ENCODE measurements at regions not wholly inside any gene's neighbourhood (a gene's known extent, or its start where the extent isn't known, plus 50 kb on each side); places are given as distances from the start of the nearest gene placed in this dataset.

- no peaks in the 10 kb centered on the region for H3K4me1 ChIP-seq (ENCODE audit: insufficient read depth, low read length)
- H3K9ac ChIP-seq (ENCODE audit: insufficient read depth, low read depth, low read length), result no peak overlapping the region
- H3K36me3 ChIP-seq (replicated peaks in 1 of 2; ENCODE audit: control insufficient read depth in 1 of 2, insufficient read depth in 2 of 2, low read length in 2 of 2), result no peaks in the 10 kb centered on the region
- WGBS (ENCODE audit: low lambda C conversion rate), result 18% methylated on average over 4 of the region's 4 CpGs
- intact Hi-C loops (cut with micrococcal nuclease; ENCODE audit: unreplicated experiment) (no loop called here), in situ Hi-C loops (cut with HindIII; ENCODE audit: extremely low pct_ligation_motif_present, low pct_unique_long_range_greater_than_20kb) (no loop called here)
- FAIRE-seq (no peak), DNase-seq (ENCODE audit: low spot score) (no peak), ATAC-seq (no peak)
- no peaks in the 10 kb centered on the region; a peak in 1 of 5 replicates for H3K27me3 ChIP-seq (ENCODE audit: control insufficient read depth in 1 of 2, insufficient read depth in 2 of 2, low read length in 2 of 2)
- TF ChIP-seq PHF8 (CRISPR knock-in tag; IDR thresholded peaks at IDR 0.05), result no peak
- TF ChIP-seq ZNF549 (CRISPR knock-in tag; IDR thresholded peaks at IDR 0.05), result no peak
- no peak for TF ChIP-seq NFE2 (CRISPR knock-in tag; IDR thresholded peaks at IDR 0.05)
- TF ChIP-seq BATF2 (CRISPR knock-in tag; IDR thresholded peaks at IDR 0.05), result no peak
- TF ChIP-seq ZNF333 (CRISPR knock-in tag; IDR thresholded peaks at IDR 0.05; ENCODE audit: borderline replicate concordance), result no peak
- no peak for TF ChIP-seq ZNF639 (CRISPR knock-in tag; conservative IDR thresholded peaks at IDR 0.05)
- TF ChIP-seq PCBP1 (IDR thresholded peaks at IDR 0.05; ENCODE audit: borderline replicate concordance, low read depth, low read length), result no peak
- no peak for TF ChIP-seq LCORL (IDR thresholded peaks at IDR 0.05)
- TF ChIP-seq LCORL (CRISPR knock-in tag; IDR thresholded peaks at IDR 0.05), result no peak
- TF ChIP-seq PRDM15 (CRISPR knock-in tag; IDR thresholded peaks at IDR 0.05), result no peak
- no peak for TF ChIP-seq SNAI1 (CRISPR knock-in tag; IDR thresholded peaks at IDR 0.05; ENCODE audit: borderline replicate concordance)
- TF ChIP-seq ZNF709 (CRISPR knock-in tag; IDR thresholded peaks at IDR 0.05), result no peak
- no peak overlapping the region for H3K4me2 ChIP-seq (ENCODE audit: low read depth, low read length)
- no peak overlapping the region for H2AFZ ChIP-seq (ENCODE audit: low read length)
- no TSS peak for BruUV-seq (replicated peaks)
- H3K79me2 ChIP-seq (ENCODE audit: insufficient read depth, low read length), result no peaks in the 10 kb centered on the region
- ChIA-PET CTCF (ENCODE audit: low intra/inter-chr PET ratio, low total read pairs) (no interaction called here), POLR2A (no interaction called here)
- no peaks in the 10 kb centered on the region for H4K20me1 ChIP-seq (ENCODE audit: insufficient read depth, low read length)
- no peak overlapping the region for H3K27ac ChIP-seq (ENCODE audit: extremely low read length, insufficient read depth, low read length)
- H3K4me3 ChIP-seq (replicated peaks in 1 of 3; ENCODE audit: insufficient read depth in 1 of 3, low read depth in 2 of 3, low read length in 3 of 3), result no peak overlapping the region
- H3K9me3 ChIP-seq (ENCODE audit: low read length), result no peaks in the 10 kb centered on the region
Observed at GRCh38 chr20:54308804-54309203, 100.9 kb downstream of the PFDN4 start.
